ENCODE measurements at regions not wholly inside any gene's neighbourhood (a gene's known extent, or its start where the extent isn't known, plus 50 kb on each side); places are given as distances from the start of the nearest gene placed in this dataset.

- ATAC-seq (ENCODE audit: insufficient read depth, low FRiP score) (no peak), DNase-seq (no peak)
- Histone ChIP-seq H3K9me3 (ENCODE audit: control insufficient read depth in 4 of 4, insufficient read depth in 3 of 4, low read length in 3 of 4) (peaks cover 0 to 3% (median 0%) of the 10 kb centered on the region in 4 donors), H3K4me3 (no peak overlapping the region), H3K36me3 (ENCODE audit: control insufficient read depth in 4 of 4, insufficient read depth in 4 of 4, low read length in 4 of 4) (no peaks in the 10 kb centered on the region), H3K27ac (ENCODE audit: low read depth in 1 of 2, low read length in 1 of 2) (no peak overlapping the region), H3K9ac (ENCODE audit: insufficient read depth in 1 of 2, low read length in 2 of 2) (no peak overlapping the region), H3K27me3 (ENCODE audit: control insufficient read depth in 3 of 3, insufficient read depth in 3 of 3, low read length in 2 of 3) (no peaks in the 10 kb centered on the region), H3K4me1 (ENCODE audit: control insufficient read depth in 5 of 5, insufficient read depth in 5 of 5, low read length in 5 of 5) (peaks cover 0 to 6% (median 0%) of the 10 kb centered on the region in 5 donors)
- 84 to 88% methylated on average over 3 of the region's 3 CpGs for WGBS, 2 donors
- no peak for TF ChIP-seq CTCF (IDR thresholded peaks at IDR 0.05; ENCODE audit: control extremely low read depth, extremely low read depth)
Observed at GRCh38 chr4:108426493-108426892, 193.9 kb upstream of the RPL34 start.

- Histone ChIP-seq H3K4me1 (ENCODE audit: control insufficient read depth in 5 of 5, insufficient read depth in 5 of 5, low read length in 5 of 5) (peaks cover 0 to 6% (median 0%) of the 10 kb centered on the region in 5 donors), H3K27me3 (ENCODE audit: control insufficient read depth in 3 of 3, insufficient read depth in 3 of 3, low read length in 2 of 3) (no peaks in the 10 kb centered on the region), H3K27ac (ENCODE audit: low read depth in 1 of 2, low read length in 1 of 2) (no peak overlapping the region), H3K9ac (ENCODE audit: insufficient read depth in 1 of 2, low read length in 2 of 2) (no peak overlapping the region), H3K4me3 (no peak overlapping the region), H3K9me3 (ENCODE audit: control insufficient read depth in 4 of 4, insufficient read depth in 3 of 4, low read length in 3 of 4) (peaks cover 0 to 3% (median 0%) of the 10 kb centered on the region in 4 donors), H3K36me3 (ENCODE audit: control insufficient read depth in 4 of 4, insufficient read depth in 4 of 4, low read length in 4 of 4) (no peaks in the 10 kb centered on the region)
- no peak for ATAC-seq (ENCODE audit: insufficient read depth, low FRiP score)
- no peak for TF ChIP-seq CTCF (IDR thresholded peaks at IDR 0.05; ENCODE audit: control extremely low read depth, extremely low read depth)
- no peak for DNase-seq
- WGBS, 2 donors = 88 to 93% methylated on average over 3 of the region's 3 CpGs
Observed at GRCh38 chr4:108425988-108426387, 194.4 kb upstream of the RPL34 start.

GRCh38 chr4:108417923-108418322, 202.5 kb upstream of the RPL34 start:
- WGBS, 2 donors = 60 to 70% methylated on average over 1 of the region's 1 CpG
- ATAC-seq (ENCODE audit: insufficient read depth, low FRiP score) (no peak), DNase-seq (no peak)
- H3K9me3 ChIP-seq (ENCODE audit: control insufficient read depth in 4 of 4, insufficient read depth in 3 of 4, low read length in 3 of 4) = peaks cover 0 to 10% (median 0%) of the 10 kb centered on the region in 4 donors
- no peak for TF ChIP-seq CTCF (IDR thresholded peaks at IDR 0.05; ENCODE audit: control extremely low read depth, extremely low read depth)
- H3K27me3 ChIP-seq (ENCODE audit: control insufficient read depth in 3 of 3, insufficient read depth in 3 of 3, low read length in 2 of 3) = no peaks in the 10 kb centered on the region
- no peaks in the 10 kb centered on the region for H3K4me1 ChIP-seq (ENCODE audit: control insufficient read depth in 5 of 5, insufficient read depth in 5 of 5, low read length in 5 of 5)
- H3K4me3 ChIP-seq = no peak overlapping the region
- no peaks in the 10 kb centered on the region for H3K36me3 ChIP-seq (ENCODE audit: control insufficient read depth in 4 of 4, insufficient read depth in 4 of 4, low read length in 4 of 4)
- no peak overlapping the region for H3K27ac ChIP-seq (ENCODE audit: low read depth in 1 of 2, low read length in 1 of 2)
- H3K9ac ChIP-seq (ENCODE audit: insufficient read depth in 1 of 2, low read length in 2 of 2) = no peak overlapping the region

GRCh38 chr4:108416831-108417230, 203.5 kb upstream of the RPL34 start:
- 92 to 95% methylated on average over 3 of the region's 3 CpGs for WGBS, 2 donors
- ATAC-seq (ENCODE audit: insufficient read depth, low FRiP score) (no peak), DNase-seq (no peak)
- Histone ChIP-seq H3K27me3 (ENCODE audit: control insufficient read depth in 3 of 3, insufficient read depth in 3 of 3, low read length in 2 of 3) (no peaks in the 10 kb centered on the region), H3K4me1 (ENCODE audit: control insufficient read depth in 5 of 5, insufficient read depth in 5 of 5, low read length in 5 of 5) (no peaks in the 10 kb centered on the region), H3K4me3 (no peak overlapping the region), H3K9me3 (ENCODE audit: control insufficient read depth in 4 of 4, insufficient read depth in 3 of 4, low read length in 3 of 4) (peaks cover 0 to 10% (median 0%) of the 10 kb centered on the region in 4 donors), H3K9ac (ENCODE audit: insufficient read depth in 1 of 2, low read length in 2 of 2) (no peak overlapping the region), H3K27ac (ENCODE audit: low read depth in 1 of 2, low read length in 1 of 2) (no peak overlapping the region), H3K36me3 (ENCODE audit: control insufficient read depth in 4 of 4, insufficient read depth in 4 of 4, low read length in 4 of 4) (no peaks in the 10 kb centered on the region)
- no peak for TF ChIP-seq CTCF (IDR thresholded peaks at IDR 0.05; ENCODE audit: control extremely low read depth, extremely low read depth)
